PC-9 (cell line): ENCODE measurements at regions not wholly inside any gene's neighbourhood (a gene's known extent, or its start where the extent isn't known, plus 50 kb on each side); places are given as distances from the start of the nearest gene placed in this dataset.

Experiments used
- BruUV-seq: library from RNA; stranded (reverse); fragments of 400-500 nt; replicated peaks from 2 replicates; lab custom pipeline; 2021; lab: Mats Ljungman, UMichigan
- CTCF ChIA-PET: fragments of 300-600 bp; sonication (Branson Sonifier 250); formaldehyde crosslinking; loops from one replicate; lab custom pipeline; 2022; ENCODE audit warnings: antibody characterized with exemption; lab: Charles Lee
- POLR2A ChIA-PET: fragments of 300-600 bp; sonication (Branson Sonifier 250); formaldehyde crosslinking; loops from one replicate; lab custom pipeline; 2022; ENCODE audit warnings: antibody characterized with exemption; ENCODE audit not compliant: unreplicated experiment; lab: Charles Lee
- DNase-seq, 2 experiments: peaks; one replicate each; pipeline versions ENCODE4 v3.0.0 to v3.0.0-alpha.2; 2015 to 2022; ENCODE audit warnings: mixed read lengths in 1 of 2
- H2AFZ ChIP-seq: fragments of 200-600 bp; sonication (generic); 2 replicates; pipeline ENCODE4 v1.8.1; 2017; ENCODE audit warnings: antibody characterized with exemption
- H3F3A ChIP-seq: fragments of 200-600 bp; sonication (generic); 2 replicates; pipeline ENCODE4 v1.8.1; 2017; ENCODE audit warnings: antibody characterized with exemption, mild to moderate bottlenecking, low read depth; ENCODE audit not compliant: insufficient read depth
- H3K27ac ChIP-seq: fragments of 200-600 bp; sonication (generic); 2 replicates; pipeline ENCODE4 v1.6.1; 2016; ENCODE audit warnings: mixed run types
- H3K27me3 ChIP-seq: fragments of 200-600 bp; sonication (generic); 2 replicates; pipeline ENCODE4 v1.6.1; 2016; ENCODE audit warnings: low read depth, mixed run types; ENCODE audit not compliant: insufficient read depth
- H3K36me3 ChIP-seq: fragments of 200-600 bp; sonication (generic); 2 replicates; pipeline ENCODE4 v1.6.1; 2016; ENCODE audit warnings: low read depth, mixed run types
- H3K4me1 ChIP-seq: fragments of 200-600 bp; sonication (generic); replicated peaks from 2 replicates; pipeline ENCODE4 v1.6.1; 2016; ENCODE audit warnings: mixed run types; ENCODE audit not compliant: insufficient read depth
- H3K4me2 ChIP-seq: fragments of 200-600 bp; sonication (generic); 2 replicates; pipeline ENCODE4 v1.6.1; 2017; ENCODE audit warnings: mixed run types
- H3K4me3 ChIP-seq: fragments of 200-600 bp; sonication (generic); 2 replicates; pipeline ENCODE4 v1.6.1; 2016; ENCODE audit warnings: mixed run types
- H3K79me2 ChIP-seq: fragments of 200-600 bp; sonication (generic); 2 replicates; pipeline ENCODE4 v1.6.1; 2017; ENCODE audit warnings: low read depth, mixed run types
- H3K9me2 ChIP-seq: fragments of 200-600 bp; sonication (generic); 2 replicates; pipeline ENCODE4 v1.8.1; 2017; ENCODE audit warnings: mild to moderate bottlenecking; ENCODE audit not compliant: insufficient read depth
- H3K9me3 ChIP-seq: fragments of 200-600 bp; sonication (generic); 2 replicates; pipeline ENCODE4 v1.8.1; 2016; ENCODE audit warnings: low read depth; ENCODE audit not compliant: insufficient read depth
- H4K20me1 ChIP-seq: fragments of 200-600 bp; sonication (generic); 2 replicates; pipeline ENCODE4 v1.8.1; 2017; ENCODE audit not compliant: insufficient read depth
- CTCF ChIP-seq: fragments of 200-600 bp; sonication (generic); conservative IDR thresholded peaks from 2 replicates; pipeline ENCODE4 v1.6.1; 2017; ENCODE audit warnings: mixed run types, antibody characterized with exemption, mild to moderate bottlenecking, moderate library complexity
- EZH2 ChIP-seq: fragments of 200-600 bp; sonication (generic); IDR thresholded peaks from 2 replicates; pipeline ENCODE4 v1.8.0; 2017; ENCODE audit warnings: antibody characterized with exemption, low read depth
- intact Hi-C: fragments of 100-400 bp; cut with micrococcal nuclease; formaldehyde crosslinking; loops from one replicate; pipeline ENCODE4 v1.10.0; 2022; ENCODE audit not compliant: unreplicated experiment

- Histone ChIP-seq H3K79me2 (no peaks in the 10 kb centered on the region), H3K27ac (no peak overlapping the region), H3K27me3 (no peaks in the 10 kb centered on the region), H3K4me2 (no peak overlapping the region), H3K4me1 (no peaks in the 10 kb centered on the region), H3K9me2 (no peaks in the 10 kb centered on the region), H3K36me3 (no peaks in the 10 kb centered on the region), H3K4me3 (no peak overlapping the region), H3F3A (no peaks in the 10 kb centered on the region), H3K9me3 (no peaks in the 10 kb centered on the region), H2AFZ (no peak overlapping the region), H4K20me1 (no peaks in the 10 kb centered on the region)
- no TSS peak for BruUV-seq
- TF ChIP-seq EZH2, result no peak
- TF ChIP-seq CTCF, result no peak
- CTCF ChIA-PET, result no interaction called here
- no peak for DNase-seq
- POLR2A ChIA-PET, result no interaction called here
- intact Hi-C loops, result no loop called here
Measured at GRCh38 chr10:18759575-18759974, 100.3 kb downstream of the ARL5B start.

- CTCF ChIA-PET, result no interaction called here
- Histone ChIP-seq H3F3A (no peaks in the 10 kb centered on the region), H3K36me3 (no peaks in the 10 kb centered on the region), H3K4me2 (no peak overlapping the region), H3K4me3 (no peak overlapping the region), H3K9me2 (no peaks in the 10 kb centered on the region), H3K79me2 (no peaks in the 10 kb centered on the region), H3K9me3 (no peaks in the 10 kb centered on the region), H3K27ac (no peak overlapping the region), H4K20me1 (no peaks in the 10 kb centered on the region), H3K4me1 (no peaks in the 10 kb centered on the region), H3K27me3 (no peaks in the 10 kb centered on the region), H2AFZ (no peak overlapping the region)
- BruUV-seq, result no TSS peak
- TF ChIP-seq EZH2 (no peak), CTCF (no peak)
- POLR2A ChIA-PET, result no interaction called here
- intact Hi-C loops, result no loop called here
- DNase-seq, result no peak
Measured at GRCh38 chr10:18760836-18761235, 101.6 kb downstream of the ARL5B start.

- no peak for DNase-seq
- no peak overlapping the region for H3K4me2 ChIP-seq
- H3K36me3 ChIP-seq, result no peaks in the 10 kb centered on the region
- H3K4me3 ChIP-seq, result no peak overlapping the region
- no peaks in the 10 kb centered on the region for H4K20me1 ChIP-seq
- H3F3A ChIP-seq, result no peaks in the 10 kb centered on the region
- H3K79me2 ChIP-seq, result no peaks in the 10 kb centered on the region
- intact Hi-C loops, result no loop called here
- H3K9me3 ChIP-seq, result no peaks in the 10 kb centered on the region
- BruUV-seq, result no TSS peak
- H3K9me2 ChIP-seq, result no peaks in the 10 kb centered on the region
- ChIA-PET CTCF (no interaction called here), POLR2A (no interaction called here)
- H3K4me1 ChIP-seq, result no peaks in the 10 kb centered on the region
- TF ChIP-seq CTCF (no peak), EZH2 (no peak)
- H3K27ac ChIP-seq, result no peak overlapping the region
- no peak overlapping the region for H2AFZ ChIP-seq
- no peaks in the 10 kb centered on the region for H3K27me3 ChIP-seq
Measured at GRCh38 chr10:18767981-18768380, 108.8 kb downstream of the ARL5B start.
